HepG2 (cell line): ENCODE measurements at regions not wholly inside any gene's neighbourhood (a gene's known extent, or its start where the extent isn't known, plus 50 kb on each side); places are given as distances from the start of the nearest gene placed in this dataset.

Experiments used
- CENPT ChIP-seq: sonication (generic); formaldehyde crosslinking; IDR thresholded peaks from 2 replicates; pipeline ENCODE4 v1.8.0; 2022; ENCODE audit warnings: low read depth, mild to moderate bottlenecking, moderate library complexity, missing genetic modification reagents
- HNF4A ChIP-seq: sonication (generic); formaldehyde crosslinking; IDR thresholded peaks from 2 replicates; pipeline ENCODE4 v1.4.0; 2020; ENCODE audit warnings: missing genetic modification reagents
- JUNB ChIP-seq: sonication (generic); formaldehyde crosslinking; IDR thresholded peaks from 2 replicates; pipeline ENCODE4 v1.8.0; 2022; ENCODE audit warnings: missing genetic modification reagents, mild to moderate bottlenecking, borderline replicate concordance
- MAFF ChIP-seq: IDR thresholded peaks from 2 replicates; pipeline ENCODE4 v1.6.1; 2011; ENCODE audit warnings: low read depth, low read length, improper control_type of control experiment
- SAFB2 ChIP-seq: sonication (generic); formaldehyde crosslinking; IDR thresholded peaks from 2 replicates; pipeline ENCODE4 v1.5.1; 2020; ENCODE audit warnings: missing genetic modification reagents, low read depth, mild to moderate bottlenecking, borderline replicate concordance
- U2AF1 ChIP-seq: fragments of 200-400 bp; formaldehyde crosslinking; optimal IDR thresholded peaks from 2 replicates; pipeline ENCODE3; 2017; ENCODE audit warnings: mild to moderate bottlenecking, low read depth, low read length
- ZNF326 ChIP-seq: sonication (generic); formaldehyde crosslinking; IDR thresholded peaks from 2 replicates; pipeline ENCODE4 v1.4.0; 2020; ENCODE audit warnings: missing genetic modification reagents, borderline replicate concordance
- ZNF44 ChIP-seq: sonication (generic); formaldehyde crosslinking; IDR thresholded peaks from 2 replicates; pipeline ENCODE4 v1.5.1; 2020; ENCODE audit warnings: mild to moderate bottlenecking, missing genetic modification reagents
- ZNF616 ChIP-seq: sonication (generic); formaldehyde crosslinking; IDR thresholded peaks from 2 replicates; pipeline ENCODE4 v1.5.0; 2020; ENCODE audit warnings: low read depth, mild to moderate bottlenecking, missing genetic modification reagents
- ZNF629 ChIP-seq: sonication (generic); formaldehyde crosslinking; conservative IDR thresholded peaks from 2 replicates; pipeline ENCODE4 v1.5.0; 2020; ENCODE audit warnings: missing genetic modification reagents
- TF ChIP-seq, protein P1 (sequence below): sonication (generic); formaldehyde crosslinking; IDR thresholded peaks from 2 replicates; pipeline ENCODE4 v1.8.1; 2023; ENCODE audit warnings: missing genetic modification reagents, inconsistent platforms, borderline replicate concordance
- TF ChIP-seq, protein P2 (sequence below): sonication (generic); formaldehyde crosslinking; IDR thresholded peaks from 2 replicates; pipeline ENCODE4 v1.4.0; 2020; ENCODE audit warnings: missing genetic modification reagents
- TF ChIP-seq, protein P3 (sequence below): sonication (generic); formaldehyde crosslinking; IDR thresholded peaks from 2 replicates; pipeline ENCODE4 v1.9.0; 2022; ENCODE audit warnings: low read depth, missing genetic modification reagents
- TF ChIP-seq, protein P4 (sequence below): sonication (generic); formaldehyde crosslinking; IDR thresholded peaks from 2 replicates; pipeline ENCODE4 v1.5.0; 2020; ENCODE audit warnings: mild to moderate bottlenecking, missing genetic modification reagents, borderline replicate concordance

DNA sequence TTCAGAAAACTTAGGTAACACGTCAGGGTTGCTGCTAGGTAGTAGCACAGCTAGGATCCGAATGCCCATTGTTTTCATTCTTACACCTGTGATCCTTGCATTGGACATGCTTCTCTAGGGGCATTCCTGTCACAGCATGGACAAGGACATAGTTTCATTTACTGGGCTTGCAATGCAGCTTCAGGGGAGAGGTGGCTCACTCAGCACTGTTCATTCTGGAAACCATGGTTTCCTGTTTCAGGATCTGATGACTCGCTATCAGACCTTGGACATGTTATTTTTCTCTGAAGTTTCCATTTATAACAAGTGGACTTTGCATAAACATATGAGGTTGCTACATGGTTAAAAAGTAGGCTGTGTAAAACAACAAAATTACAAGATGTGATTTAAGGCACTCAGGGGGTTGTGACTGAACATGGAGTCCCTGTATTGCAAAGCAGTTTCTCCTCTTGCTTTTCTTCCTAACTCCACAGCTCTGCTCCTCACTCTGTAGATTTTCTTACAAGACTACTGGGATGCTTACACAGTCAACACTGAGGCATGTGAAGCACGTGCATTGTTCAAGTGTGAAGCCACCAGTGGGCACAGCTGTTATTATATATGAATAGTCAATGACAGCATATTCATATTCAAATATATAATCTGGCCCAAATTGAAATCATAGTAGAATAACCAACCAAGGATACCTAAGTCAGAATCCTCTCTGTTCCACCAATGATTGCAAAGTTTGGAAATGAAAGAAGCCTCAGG is 66.1 kb upstream of the STK32A start (continued):
- TF ChIP-seq, protein P1, sequence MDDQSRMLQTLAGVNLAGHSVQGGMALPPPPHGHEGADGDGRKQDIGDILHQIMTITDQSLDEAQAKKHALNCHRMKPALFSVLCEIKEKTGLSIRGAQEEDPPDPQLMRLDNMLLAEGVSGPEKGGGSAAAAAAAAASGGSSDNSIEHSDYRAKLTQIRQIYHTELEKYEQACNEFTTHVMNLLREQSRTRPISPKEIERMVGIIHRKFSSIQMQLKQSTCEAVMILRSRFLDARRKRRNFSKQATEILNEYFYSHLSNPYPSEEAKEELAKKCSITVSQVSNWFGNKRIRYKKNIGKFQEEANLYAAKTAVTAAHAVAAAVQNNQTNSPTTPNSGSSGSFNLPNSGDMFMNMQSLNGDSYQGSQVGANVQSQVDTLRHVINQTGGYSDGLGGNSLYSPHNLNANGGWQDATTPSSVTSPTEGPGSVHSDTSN (CRISPR knock-in tag) = no peak
- TF ChIP-seq ZNF326 (CRISPR knock-in tag) = no peak
- no peak for TF ChIP-seq ZNF629 (CRISPR knock-in tag)
- TF ChIP-seq, protein P2, sequence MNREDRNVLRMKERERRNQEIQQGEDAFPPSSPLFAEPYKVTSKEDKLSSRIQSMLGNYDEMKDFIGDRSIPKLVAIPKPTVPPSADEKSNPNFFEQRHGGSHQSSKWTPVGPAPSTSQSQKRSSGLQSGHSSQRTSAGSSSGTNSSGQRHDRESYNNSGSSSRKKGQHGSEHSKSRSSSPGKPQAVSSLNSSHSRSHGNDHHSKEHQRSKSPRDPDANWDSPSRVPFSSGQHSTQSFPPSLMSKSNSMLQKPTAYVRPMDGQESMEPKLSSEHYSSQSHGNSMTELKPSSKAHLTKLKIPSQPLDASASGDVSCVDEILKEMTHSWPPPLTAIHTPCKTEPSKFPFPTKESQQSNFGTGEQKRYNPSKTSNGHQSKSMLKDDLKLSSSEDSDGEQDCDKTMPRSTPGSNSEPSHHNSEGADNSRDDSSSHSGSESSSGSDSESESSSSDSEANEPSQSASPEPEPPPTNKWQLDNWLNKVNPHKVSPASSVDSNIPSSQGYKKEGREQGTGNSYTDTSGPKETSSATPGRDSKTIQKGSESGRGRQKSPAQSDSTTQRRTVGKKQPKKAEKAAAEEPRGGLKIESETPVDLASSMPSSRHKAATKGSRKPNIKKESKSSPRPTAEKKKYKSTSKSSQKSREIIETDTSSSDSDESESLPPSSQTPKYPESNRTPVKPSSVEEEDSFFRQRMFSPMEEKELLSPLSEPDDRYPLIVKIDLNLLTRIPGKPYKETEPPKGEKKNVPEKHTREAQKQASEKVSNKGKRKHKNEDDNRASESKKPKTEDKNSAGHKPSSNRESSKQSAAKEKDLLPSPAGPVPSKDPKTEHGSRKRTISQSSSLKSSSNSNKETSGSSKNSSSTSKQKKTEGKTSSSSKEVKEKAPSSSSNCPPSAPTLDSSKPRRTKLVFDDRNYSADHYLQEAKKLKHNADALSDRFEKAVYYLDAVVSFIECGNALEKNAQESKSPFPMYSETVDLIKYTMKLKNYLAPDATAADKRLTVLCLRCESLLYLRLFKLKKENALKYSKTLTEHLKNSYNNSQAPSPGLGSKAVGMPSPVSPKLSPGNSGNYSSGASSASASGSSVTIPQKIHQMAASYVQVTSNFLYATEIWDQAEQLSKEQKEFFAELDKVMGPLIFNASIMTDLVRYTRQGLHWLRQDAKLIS (CRISPR knock-in tag) = no peak
- no peak for TF ChIP-seq U2AF1
- TF ChIP-seq, protein P3, sequence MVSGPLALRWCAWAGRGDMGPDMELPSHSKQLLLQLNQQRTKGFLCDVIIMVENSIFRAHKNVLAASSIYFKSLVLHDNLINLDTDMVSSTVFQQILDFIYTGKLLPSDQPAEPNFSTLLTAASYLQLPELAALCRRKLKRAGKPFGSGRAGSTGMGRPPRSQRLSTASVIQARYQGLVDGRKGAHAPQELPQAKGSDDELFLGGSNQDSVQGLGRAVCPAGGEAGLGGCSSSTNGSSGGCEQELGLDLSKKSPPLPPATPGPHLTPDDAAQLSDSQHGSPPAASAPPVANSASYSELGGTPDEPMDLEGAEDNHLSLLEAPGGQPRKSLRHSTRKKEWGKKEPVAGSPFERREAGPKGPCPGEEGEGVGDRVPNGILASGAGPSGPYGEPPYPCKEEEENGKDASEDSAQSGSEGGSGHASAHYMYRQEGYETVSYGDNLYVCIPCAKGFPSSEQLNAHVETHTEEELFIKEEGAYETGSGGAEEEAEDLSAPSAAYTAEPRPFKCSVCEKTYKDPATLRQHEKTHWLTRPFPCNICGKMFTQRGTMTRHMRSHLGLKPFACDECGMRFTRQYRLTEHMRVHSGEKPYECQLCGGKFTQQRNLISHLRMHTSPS (CRISPR knock-in tag) = no peak
- no peak for TF ChIP-seq ZNF44 (CRISPR knock-in tag)
- TF ChIP-seq, protein P4, sequence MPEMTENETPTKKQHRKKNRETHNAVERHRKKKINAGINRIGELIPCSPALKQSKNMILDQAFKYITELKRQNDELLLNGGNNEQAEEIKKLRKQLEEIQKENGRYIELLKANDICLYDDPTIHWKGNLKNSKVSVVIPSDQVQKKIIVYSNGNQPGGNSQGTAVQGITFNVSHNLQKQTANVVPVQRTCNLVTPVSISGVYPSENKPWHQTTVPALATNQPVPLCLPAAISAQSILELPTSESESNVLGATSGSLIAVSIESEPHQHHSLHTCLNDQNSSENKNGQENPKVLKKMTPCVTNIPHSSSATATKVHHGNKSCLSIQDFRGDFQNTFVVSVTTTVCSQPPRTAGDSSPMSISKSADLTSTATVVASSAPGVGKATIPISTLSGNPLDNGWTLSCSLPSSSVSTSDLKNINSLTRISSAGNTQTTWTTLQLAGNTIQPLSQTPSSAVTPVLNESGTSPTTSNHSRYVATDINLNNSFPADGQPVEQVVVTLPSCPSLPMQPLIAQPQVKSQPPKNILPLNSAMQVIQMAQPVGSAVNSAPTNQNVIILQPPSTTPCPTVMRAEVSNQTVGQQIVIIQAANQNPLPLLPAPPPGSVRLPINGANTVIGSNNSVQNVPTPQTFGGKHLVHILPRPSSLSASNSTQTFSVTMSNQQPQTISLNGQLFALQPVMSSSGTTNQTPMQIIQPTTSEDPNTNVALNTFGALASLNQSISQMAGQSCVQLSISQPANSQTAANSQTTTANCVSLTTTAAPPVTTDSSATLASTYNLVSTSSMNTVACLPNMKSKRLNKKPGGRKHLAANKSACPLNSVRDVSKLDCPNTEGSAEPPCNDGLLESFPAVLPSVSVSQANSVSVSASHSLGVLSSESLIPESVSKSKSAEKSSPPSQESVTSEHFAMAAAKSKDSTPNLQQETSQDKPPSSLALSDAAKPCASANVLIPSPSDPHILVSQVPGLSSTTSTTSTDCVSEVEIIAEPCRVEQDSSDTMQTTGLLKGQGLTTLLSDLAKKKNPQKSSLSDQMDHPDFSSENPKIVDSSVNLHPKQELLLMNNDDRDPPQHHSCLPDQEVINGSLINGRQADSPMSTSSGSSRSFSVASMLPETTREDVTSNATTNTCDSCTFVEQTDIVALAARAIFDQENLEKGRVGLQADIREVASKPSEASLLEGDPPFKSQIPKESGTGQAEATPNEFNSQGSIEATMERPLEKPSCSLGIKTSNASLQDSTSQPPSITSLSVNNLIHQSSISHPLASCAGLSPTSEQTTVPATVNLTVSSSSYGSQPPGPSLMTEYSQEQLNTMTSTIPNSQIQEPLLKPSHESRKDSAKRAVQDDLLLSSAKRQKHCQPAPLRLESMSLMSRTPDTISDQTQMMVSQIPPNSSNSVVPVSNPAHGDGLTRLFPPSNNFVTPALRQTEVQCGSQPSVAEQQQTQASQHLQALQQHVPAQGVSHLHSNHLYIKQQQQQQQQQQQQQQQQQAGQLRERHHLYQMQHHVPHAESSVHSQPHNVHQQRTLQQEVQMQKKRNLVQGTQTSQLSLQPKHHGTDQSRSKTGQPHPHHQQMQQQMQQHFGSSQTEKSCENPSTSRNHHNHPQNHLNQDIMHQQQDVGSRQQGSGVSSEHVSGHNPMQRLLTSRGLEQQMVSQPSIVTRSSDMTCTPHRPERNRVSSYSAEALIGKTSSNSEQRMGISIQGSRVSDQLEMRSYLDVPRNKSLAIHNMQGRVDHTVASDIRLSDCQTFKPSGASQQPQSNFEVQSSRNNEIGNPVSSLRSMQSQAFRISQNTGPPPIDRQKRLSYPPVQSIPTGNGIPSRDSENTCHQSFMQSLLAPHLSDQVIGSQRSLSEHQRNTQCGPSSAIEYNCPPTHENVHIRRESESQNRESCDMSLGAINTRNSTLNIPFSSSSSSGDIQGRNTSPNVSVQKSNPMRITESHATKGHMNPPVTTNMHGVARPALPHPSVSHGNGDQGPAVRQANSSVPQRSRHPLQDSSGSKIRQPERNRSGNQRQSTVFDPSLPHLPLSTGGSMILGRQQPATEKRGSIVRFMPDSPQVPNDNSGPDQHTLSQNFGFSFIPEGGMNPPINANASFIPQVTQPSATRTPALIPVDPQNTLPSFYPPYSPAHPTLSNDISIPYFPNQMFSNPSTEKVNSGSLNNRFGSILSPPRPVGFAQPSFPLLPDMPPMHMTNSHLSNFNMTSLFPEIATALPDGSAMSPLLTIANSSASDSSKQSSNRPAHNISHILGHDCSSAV = no peak
- TF ChIP-seq CENPT (CRISPR knock-in tag) = no peak
- no peak for TF ChIP-seq HNF4A
- no peak for TF ChIP-seq JUNB (CRISPR knock-in tag)
- no peak for TF ChIP-seq SAFB2
- TF ChIP-seq ZNF616 (CRISPR knock-in tag) = no peak
- peak; percentile 37 for TF ChIP-seq MAFF
